Retinal pigment epithelial cell (primary cell): ENCODE measurements at regions not wholly inside any gene's neighbourhood (a gene's known extent, or its start where the extent isn't known, plus 50 kb on each side); places are given as distances from the start of the nearest gene placed in this dataset.

Experiments
- DNase-seq: peaks from one replicate; pipeline ENCODE4 v3.0.0-alpha.2; 2010; ENCODE audit warnings: low read depth
- H3K4me3 ChIP-seq: 2 replicates; pipeline ENCODE4 v1.5.1; 2011; ENCODE audit warnings: mild to moderate bottlenecking, low read length, control low read depth, moderate library complexity
- TF ChIP-seq, protein P1 (sequence below): conservative IDR thresholded peaks from 2 replicates; pipeline ENCODE4 v1.5.1; 2011; ENCODE audit warnings: low read depth, low read length, control low read depth, inconsistent platforms

DNA sequence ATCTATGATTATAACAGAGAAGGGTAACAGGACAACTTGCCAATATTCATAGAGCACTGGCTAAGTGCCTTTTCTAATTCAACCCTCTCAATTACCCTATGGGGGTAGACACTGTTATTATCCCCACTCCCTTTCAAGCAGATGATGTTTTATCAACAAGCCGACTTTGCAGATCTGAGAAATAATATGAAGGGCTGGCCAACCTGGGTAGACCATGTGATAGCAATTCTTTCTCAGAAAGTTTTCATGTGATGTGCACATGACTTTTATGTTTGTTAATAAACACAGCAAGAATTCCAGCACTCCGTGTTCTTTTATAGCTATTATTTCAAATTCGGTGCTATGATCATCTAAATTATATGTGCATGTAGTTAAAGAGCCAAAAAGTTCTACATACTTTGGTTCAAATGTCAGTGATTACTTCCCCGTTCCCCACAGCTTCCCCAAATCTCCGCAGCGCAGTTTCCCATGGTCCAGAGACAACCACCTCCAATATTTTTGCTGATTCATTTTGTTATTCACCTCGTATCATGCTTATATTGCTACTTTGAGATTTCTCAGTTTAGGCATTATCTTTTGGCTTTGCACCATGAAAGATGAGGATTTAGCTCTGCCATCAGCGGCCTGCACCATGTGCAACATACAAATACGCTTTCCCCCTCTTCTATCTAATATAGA is 96.7 kb upstream of the GADD45A start:
- H3K4me3 ChIP-seq, result no peak overlapping the region
- DNase-seq, result no peak
- TF ChIP-seq, protein P1, sequence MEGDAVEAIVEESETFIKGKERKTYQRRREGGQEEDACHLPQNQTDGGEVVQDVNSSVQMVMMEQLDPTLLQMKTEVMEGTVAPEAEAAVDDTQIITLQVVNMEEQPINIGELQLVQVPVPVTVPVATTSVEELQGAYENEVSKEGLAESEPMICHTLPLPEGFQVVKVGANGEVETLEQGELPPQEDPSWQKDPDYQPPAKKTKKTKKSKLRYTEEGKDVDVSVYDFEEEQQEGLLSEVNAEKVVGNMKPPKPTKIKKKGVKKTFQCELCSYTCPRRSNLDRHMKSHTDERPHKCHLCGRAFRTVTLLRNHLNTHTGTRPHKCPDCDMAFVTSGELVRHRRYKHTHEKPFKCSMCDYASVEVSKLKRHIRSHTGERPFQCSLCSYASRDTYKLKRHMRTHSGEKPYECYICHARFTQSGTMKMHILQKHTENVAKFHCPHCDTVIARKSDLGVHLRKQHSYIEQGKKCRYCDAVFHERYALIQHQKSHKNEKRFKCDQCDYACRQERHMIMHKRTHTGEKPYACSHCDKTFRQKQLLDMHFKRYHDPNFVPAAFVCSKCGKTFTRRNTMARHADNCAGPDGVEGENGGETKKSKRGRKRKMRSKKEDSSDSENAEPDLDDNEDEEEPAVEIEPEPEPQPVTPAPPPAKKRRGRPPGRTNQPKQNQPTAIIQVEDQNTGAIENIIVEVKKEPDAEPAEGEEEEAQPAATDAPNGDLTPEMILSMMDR, result no peak

DNA sequence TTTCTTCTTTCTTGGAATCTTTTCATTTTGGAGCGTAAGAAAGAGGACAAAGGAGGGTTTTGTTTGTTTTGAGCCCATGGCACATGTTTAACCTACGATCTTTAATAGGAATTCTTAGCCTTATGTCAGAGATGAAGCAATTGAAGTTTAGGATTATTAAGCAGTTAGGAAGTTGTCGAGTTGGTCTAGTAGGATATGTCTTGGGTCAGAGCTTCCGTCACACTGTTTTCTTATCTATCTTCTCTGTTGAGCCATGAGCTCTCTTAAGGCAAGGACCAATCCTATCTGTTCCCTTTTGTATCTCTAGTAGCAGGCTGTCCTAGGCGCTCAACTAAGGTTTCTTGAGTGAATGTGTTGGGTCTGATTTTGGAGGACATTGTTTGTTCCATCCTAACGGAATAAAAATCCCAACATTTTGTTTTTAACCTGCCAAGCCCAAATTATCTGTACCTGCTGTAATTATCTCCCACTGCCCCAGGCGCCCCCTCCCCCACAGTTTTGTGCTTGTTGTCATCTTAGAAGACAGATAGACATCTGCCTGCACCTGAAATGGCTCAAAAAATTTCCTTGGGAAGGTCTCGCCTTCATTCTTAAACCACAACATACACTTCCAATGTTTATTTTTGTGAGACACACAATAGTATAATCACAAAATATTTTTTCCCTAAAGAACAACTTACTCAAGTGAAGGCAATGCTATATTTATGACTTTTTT is 95.3 kb upstream of the GADD45A start:
- TF ChIP-seq, protein P1, result no peak
- H3K4me3 ChIP-seq, result no peak overlapping the region
- DNase-seq, result no peak

DNA sequence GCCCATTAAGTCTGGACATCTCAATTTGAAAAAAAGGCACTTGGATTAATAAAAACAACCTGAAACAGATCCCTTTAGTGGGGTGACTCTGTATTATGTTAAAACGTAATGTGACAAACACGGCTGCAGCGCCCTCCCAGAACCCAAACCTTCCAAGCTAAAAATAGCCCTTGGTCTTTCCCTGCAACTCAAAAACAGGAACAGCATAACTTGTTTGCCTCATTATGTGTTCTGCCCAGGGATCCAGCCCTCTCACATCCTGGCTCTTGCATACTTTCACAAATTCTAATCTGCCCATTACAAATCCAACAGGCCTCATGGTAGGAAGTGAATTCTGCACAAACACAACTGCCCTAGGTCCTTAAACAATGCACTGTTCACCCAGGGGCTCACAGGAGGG is 94.7 kb upstream of the GADD45A start:
- no peak overlapping the region for H3K4me3 ChIP-seq
- DNase-seq, result no peak
- TF ChIP-seq, protein P1, result no peak

DNA sequence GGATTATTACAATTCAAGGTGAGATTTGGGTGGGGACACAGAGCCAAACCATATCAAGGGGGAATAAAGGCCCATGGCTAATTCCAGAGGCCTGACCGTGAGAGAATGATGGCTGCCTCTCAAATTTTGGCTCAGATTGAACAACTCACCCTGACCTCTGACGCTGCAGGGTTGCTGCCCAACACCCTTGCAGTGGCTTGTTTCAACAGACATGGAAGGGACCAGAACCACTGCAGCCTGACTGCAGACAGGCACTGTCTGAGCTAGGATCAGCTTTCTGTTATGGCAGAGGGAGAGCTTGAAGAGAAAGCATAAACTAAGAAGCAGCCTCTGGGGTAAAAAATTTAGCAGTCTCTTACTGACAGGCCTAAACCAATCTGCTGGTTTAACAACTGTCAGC is 90.2 kb upstream of the GADD45A start:
- TF ChIP-seq, protein P1, result no peak
- H3K4me3 ChIP-seq, result no peak overlapping the region
- DNase-seq, result no peak

DNA sequence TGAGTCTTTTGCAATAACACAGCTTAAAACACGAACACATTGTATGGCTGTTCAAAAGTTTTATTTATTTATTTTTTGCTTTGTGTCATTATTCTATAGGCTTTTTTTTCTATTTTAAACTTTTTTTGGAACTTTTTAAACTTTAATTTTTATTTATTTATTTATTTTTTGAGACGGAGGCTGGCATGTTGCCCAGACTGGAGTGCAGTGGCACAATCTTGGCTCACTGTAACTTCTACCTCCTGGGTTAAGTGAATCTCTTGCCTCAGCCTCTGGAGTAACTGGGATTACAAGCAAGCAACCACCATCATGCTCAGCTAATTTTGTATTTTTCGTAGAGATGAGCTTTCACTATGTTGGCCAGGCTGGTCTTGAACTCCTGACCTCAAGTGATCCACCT is 88.3 kb upstream of the GADD45A start:
- TF ChIP-seq, protein P1, result no peak
- no peak overlapping the region for H3K4me3 ChIP-seq
- DNase-seq, result no peak

DNA sequence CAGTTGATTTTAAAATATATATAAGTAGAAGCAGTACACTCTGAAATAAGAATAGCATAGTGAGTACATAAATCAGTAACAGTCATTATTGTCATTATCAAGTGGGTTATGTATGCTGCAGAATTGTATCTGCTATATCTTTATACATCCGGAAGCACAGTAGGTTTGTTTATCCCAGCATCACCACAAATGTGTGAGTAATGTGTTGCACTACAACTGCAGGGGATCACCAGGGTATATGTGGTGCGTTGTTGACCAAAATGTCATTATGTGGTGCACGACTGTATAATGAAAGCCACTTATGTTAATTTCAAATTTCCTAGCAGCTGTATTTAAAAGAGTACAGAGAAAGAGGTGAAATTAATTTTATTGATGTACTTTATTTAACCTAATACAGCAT is 87.7 kb upstream of the GADD45A start:
- TF ChIP-seq, protein P1, result no peak
- no peak for DNase-seq

DNA sequence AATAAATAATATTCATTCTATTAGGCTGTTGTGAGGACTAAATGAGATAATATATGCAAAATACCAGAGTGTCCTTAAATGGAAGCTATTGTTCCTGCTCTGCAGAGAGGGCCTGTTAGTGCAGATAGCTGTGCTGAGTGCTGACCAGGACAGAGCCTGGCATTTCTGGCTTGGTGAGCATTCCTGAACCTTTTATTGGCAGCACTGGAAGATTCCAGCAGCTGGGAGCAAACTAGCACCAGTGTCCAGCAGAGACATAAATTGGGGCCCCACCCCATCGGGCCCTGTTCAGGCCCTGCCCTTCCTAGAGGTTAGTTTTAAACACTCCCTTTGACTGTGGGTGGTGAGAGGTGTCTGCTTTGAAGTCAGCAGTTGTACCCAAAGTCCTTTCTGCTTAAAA is 85.9 kb upstream of the GADD45A start:
- no peak for DNase-seq
- TF ChIP-seq, protein P1, result no peak
- no peak overlapping the region for H3K4me3 ChIP-seq

More for the DNA sequence above, 87.7 kb upstream of the GADD45A start:
- H3K4me3 ChIP-seq, result no peak overlapping the region
